K562 (cell line): ENCODE measurements at regions not wholly inside any gene's neighbourhood (a gene's known extent, or its start where the extent isn't known, plus 50 kb on each side); places are given as distances from the start of the nearest gene placed in this dataset.

ENCODE experiments used
- ATAC-seq: fragments of 200-7000 bp; cut with Tn5 transposase; 3 replicates; pipeline ENCODE4 v1.9.1; 2020; ENCODE audit warnings: moderate library complexity
- BruUV-seq: library from RNA; stranded (reverse); fragments of 400-500 nt; replicated peaks from 2 replicates; lab custom pipeline; 2021; lab: Mats Ljungman, UMichigan
- CTCF ChIA-PET: fragments of 300-600 bp; formaldehyde crosslinking; extraction: SDS; loops from one replicate; lab custom pipeline; 2021; ENCODE audit warnings: low intra/inter-chr PET ratio; lab: Yijun Ruan, JAX
- POLR2A ChIA-PET: fragments of 300-600, 350-650 bp; sonication (Branson Sonifier 250); formaldehyde crosslinking; extraction: SDS; loops from one replicate; lab custom pipeline; 2021; ENCODE audit warnings: antibody characterized with exemption, inconsistent platforms; lab: Yijun Ruan, JAX
- DNase-seq, 4 experiments: peaks; one replicate each; pipeline versions ENCODE4 v3.0.0 to v3.0.0-alpha.2; 2011 to 2018; ENCODE audit warnings: low spot score in 3 of 4, mixed read lengths in 3 of 4; ENCODE audit errors: extremely low read depth in 1 of 4
- FAIRE-seq: peaks from 2 replicates; lab custom pipeline; 2011; peaks lifted over from hg19 to GRCh38; lab: Jason Lieb, UNC
- H2AFZ ChIP-seq: 2 replicates; pipeline ENCODE4 v1.6.0; 2011; ENCODE audit warnings: low read depth, low read length, control low read depth, inconsistent platforms
- H3K27ac ChIP-seq: fragments of 200-600 bp; 3 replicates; pipeline ENCODE4 v1.8.0; 2011; ENCODE audit warnings: low read depth, mild to moderate bottlenecking, control low read depth, inconsistent platforms, low read length, moderate library complexity, mixed read lengths; ENCODE audit errors: extremely low read depth
- H3K27me3 ChIP-seq, 2 experiments: fragments of 300-600 bp in 1 of 2; 2 replicates in 1 of 2; 3 replicates in 1 of 2; pipeline versions ENCODE4 v1.6.0 to v1.8.0; 2011; ENCODE audit warnings: inconsistent platforms in 2 of 2, low read length in 2 of 2, mild to moderate bottlenecking in 1 of 2, mixed read lengths in 1 of 2, moderate library complexity in 1 of 2; ENCODE audit not compliant: control insufficient read depth in 2 of 2, insufficient read depth in 2 of 2
- H3K36me3 ChIP-seq: fragments of 300-600 bp; 3 replicates; pipeline ENCODE4 v1.8.0; 2011; ENCODE audit warnings: mild to moderate bottlenecking, low read length, inconsistent platforms; ENCODE audit not compliant: control insufficient read depth, insufficient read depth
- H3K4me1 ChIP-seq, 2 experiments: fragments of 200-600 bp in 1 of 2; replicated peaks in 1 of 2; 2 replicates in 1 of 2; 3 replicates in 1 of 2; pipeline versions ENCODE4 v1.5.1 to v1.8.0; 2011; ENCODE audit warnings: inconsistent platforms in 2 of 2, low read length in 2 of 2, mild to moderate bottlenecking in 1 of 2, mixed read lengths in 1 of 2, moderate library complexity in 1 of 2; ENCODE audit not compliant: control insufficient read depth in 2 of 2, insufficient read depth in 2 of 2
- H3K4me2 ChIP-seq: 2 replicates; pipeline ENCODE4 v1.6.1; 2011; ENCODE audit warnings: low read length, control low read depth, inconsistent platforms, mixed read lengths; ENCODE audit not compliant: insufficient read depth
- H3K4me3 ChIP-seq: fragments of 200-600 bp; sonication (generic), shearing (Covaris generic); 2 replicates; pipeline ENCODE4 v1.5.1; 2016; ENCODE audit warnings: control low read depth, inconsistent platforms
- H3K79me2 ChIP-seq: fragments of 200-600 bp; 3 replicates; pipeline ENCODE4 v1.8.0; 2011; ENCODE audit warnings: low read length, inconsistent platforms; ENCODE audit not compliant: control insufficient read depth, insufficient read depth
- H3K9ac ChIP-seq, 2 experiments: 2 replicates each; pipeline versions ENCODE4 v1.6.0 to v1.6.1; 2011; ENCODE audit warnings: low read depth in 2 of 2, low read length in 2 of 2, control low read depth in 1 of 2, inconsistent platforms in 1 of 2, mild to moderate bottlenecking in 1 of 2, mixed read lengths in 1 of 2; ENCODE audit not compliant: insufficient read depth in 1 of 2
- H3K9me1 ChIP-seq: one replicate; pipeline ENCODE4 v1.6.0; 2011; ENCODE audit warnings: inconsistent platforms, mild to moderate bottlenecking, low read length, moderate library complexity; ENCODE audit not compliant: control insufficient read depth, insufficient read depth
- H3K9me3 ChIP-seq: replicated peaks from 2 replicates; pipeline ENCODE4 v1.5.1; 2011; ENCODE audit warnings: low read depth, low read length, inconsistent platforms; ENCODE audit not compliant: control insufficient read depth, insufficient read depth
- H4K20me1 ChIP-seq: replicated peaks from 2 replicates; pipeline ENCODE4 v1.6.1; 2011; ENCODE audit warnings: low read length, inconsistent platforms, mixed read lengths; ENCODE audit not compliant: control insufficient read depth, insufficient read depth
- CEBPG ChIP-seq, 3 experiments: fragments of 200-800 bp in 1 of 3; sonication (Bioruptor generic) in 1 of 3; sonication (generic) in 1 of 3; formaldehyde crosslinking in 1 of 3; IDR thresholded peaks in 2 of 3; conservative IDR thresholded peaks in 1 of 3; 2 replicates each; pipeline versions ENCODE4 v1.6.1 to v1.8.0; 2016 to 2022; ENCODE audit warnings: missing compliant biosample characterization in 2 of 3, missing genetic modification characterization in 2 of 3, mild to moderate bottlenecking in 1 of 3, missing genetic modification reagents in 1 of 3
- CTBP1 ChIP-seq: fragments of 450-650 bp; IDR thresholded peaks from 2 replicates; pipeline ENCODE4 v1.6.1; 2016; ENCODE audit warnings: borderline replicate concordance
- ETV1 ChIP-seq: fragments of 450-650 bp; conservative IDR thresholded peaks from 2 replicates; pipeline ENCODE4 v1.6.1; 2016; ENCODE audit warnings: missing genetic modification characterization, control low read depth, low read depth, missing compliant biosample characterization
- ETV5 ChIP-seq: sonication (generic); formaldehyde crosslinking; IDR thresholded peaks from 2 replicates; pipeline ENCODE4 v1.4.0; 2020; ENCODE audit warnings: low read depth, mild to moderate bottlenecking, missing genetic modification reagents
- GABPB1 ChIP-seq: sonication (generic); formaldehyde crosslinking; IDR thresholded peaks from 2 replicates; pipeline ENCODE4 v1.8.0; 2022; ENCODE audit warnings: mild to moderate bottlenecking, missing genetic modification reagents
- HMG20A ChIP-seq: fragments of 450-650 bp; formaldehyde crosslinking; conservative IDR thresholded peaks from 2 replicates; pipeline ENCODE4 v1.4.0; 2020; ENCODE audit warnings: mild to moderate bottlenecking, mixed read lengths
- HMG20B ChIP-seq: fragments of 250-450 bp; sonication (Bioruptor Pico); IDR thresholded peaks from 2 replicates; pipeline ENCODE4 v1.5.0; 2021; ENCODE audit warnings: mild to moderate bottlenecking
- MEIS2 ChIP-seq: fragments of 450-650 bp; IDR thresholded peaks from 2 replicates; pipeline ENCODE4 v1.6.1; 2014; ENCODE audit warnings: mild to moderate bottlenecking; ENCODE audit not compliant: partially characterized antibody
- NFE2L1 ChIP-seq: fragments of 450-650 bp; IDR thresholded peaks from 2 replicates; pipeline ENCODE4 v1.6.1; 2016; ENCODE audit warnings: missing genetic modification characterization, low read depth, mild to moderate bottlenecking, missing compliant biosample characterization, moderate library complexity, borderline replicate concordance
- NR2C1 ChIP-seq, 2 experiments: fragments of 450-650 bp; IDR thresholded peaks; 2 replicates each; pipeline ENCODE4 v1.6.1; 2017; ENCODE audit warnings: mild to moderate bottlenecking in 2 of 2, antibody characterized with exemption in 1 of 2, inconsistent platforms in 1 of 2, missing compliant biosample characterization in 1 of 2, missing genetic modification characterization in 1 of 2
- POLR3A ChIP-seq: IDR thresholded peaks from 2 replicates; pipeline ENCODE4 v1.6.1; 2011; ENCODE audit warnings: borderline replicate concordance, mild to moderate bottlenecking, moderate library complexity; ENCODE audit not compliant: insufficient read length, insufficient read depth; ENCODE audit errors: extremely low read depth
- RBFOX2 ChIP-seq: fragments of 200-400 bp; formaldehyde crosslinking; IDR thresholded peaks from 2 replicates; pipeline ENCODE4 v1.6.1; 2017; ENCODE audit warnings: low read depth, mild to moderate bottlenecking, low read length, moderate library complexity
- SMAD4 ChIP-seq: fragments of 250-450 bp; sonication (Bioruptor Pico); conservative IDR thresholded peaks from 2 replicates; pipeline ENCODE4 v1.8.0; 2021; ENCODE audit warnings: inconsistent platforms, mild to moderate bottlenecking, moderate library complexity
- SPI1 ChIP-seq: IDR thresholded peaks from 2 replicates; pipeline ENCODE4 v1.6.1; 2011; ENCODE audit warnings: low read depth, low read length, control low read depth, borderline replicate concordance
- ZC3H8 ChIP-seq: fragments of 450-650 bp; IDR thresholded peaks from 2 replicates; pipeline ENCODE4 v1.6.1; 2017
- ZEB2 ChIP-seq: fragments of 450-650 bp; IDR thresholded peaks from 2 replicates; pipeline ENCODE4 v1.6.1; 2016
- ZNF124 ChIP-seq: sonication (generic); formaldehyde crosslinking; IDR thresholded peaks from 2 replicates; pipeline ENCODE4 v1.8.1; 2022; ENCODE audit warnings: missing genetic modification reagents
- ZNF347 ChIP-seq: fragments of 450-650 bp; formaldehyde crosslinking; IDR thresholded peaks from 2 replicates; pipeline ENCODE4 v1.4.0; 2020; ENCODE audit warnings: low read depth, mild to moderate bottlenecking, moderate library complexity
- ZNF561 ChIP-seq: fragments of 450-650 bp; formaldehyde crosslinking; conservative IDR thresholded peaks from 2 replicates; pipeline ENCODE4 v1.4.0; 2020; ENCODE audit warnings: mild to moderate bottlenecking, moderate library complexity
- ZNF586 ChIP-seq: fragments of 450-650 bp; formaldehyde crosslinking; conservative IDR thresholded peaks from 2 replicates; pipeline ENCODE4 v1.4.0; 2020; ENCODE audit warnings: mild to moderate bottlenecking, moderate library complexity
- ZNF766 ChIP-seq: fragments of 200-800 bp; sonication (Bioruptor generic); conservative IDR thresholded peaks from 2 replicates; pipeline ENCODE4 v1.6.1; 2016; ENCODE audit warnings: missing genetic modification characterization, missing compliant biosample characterization
- ZZZ3 ChIP-seq: fragments of 450-650 bp; IDR thresholded peaks from 2 replicates; pipeline ENCODE4 v1.6.1; 2016; ENCODE audit warnings: antibody characterized with exemption, mild to moderate bottlenecking, moderate library complexity
- WGBS: fragments of 100-300 bp; shearing (Covaris generic); methylation state at CpG from one replicate; pipeline ENCODE4 v1.1.6; 2016; ENCODE audit warnings: low coverage, mixed read lengths; ENCODE audit not compliant: insufficient coverage; ENCODE audit errors: missing lambda C conversion rate; 5-methylcytosine and 5-hydroxymethylcytosine counted together
- in situ Hi-C: fragments of 300-500 bp; cut with MboI; formaldehyde crosslinking; loops from 4 replicates; pipeline ENCODE4 v1.15.0; 2018; ENCODE audit warnings: inconsistent platforms, mixed read lengths
- intact Hi-C: fragments of 100-400 bp; cut with micrococcal nuclease; formaldehyde crosslinking; loops from 2 replicates; pipeline ENCODE4 v1.14.2; 2022

- TF ChIP-seq HMG20A (CRISPR knock-in tag) (no peak), ZC3H8 (no peak)
- TF ChIP-seq, all 486 proteins: peak for 0
Observed at GRCh38 chr1:116821763-116822162, 67.5 kb downstream of the CD2 start (continued).

GRCh38 chr1:116824631-116825206 is 70.5 kb downstream of the CD2 start:
- no TSS peak for BruUV-seq
- no peak for FAIRE-seq
- intact Hi-C loops = loop anchor here (5.0 kb wide), 1 partner anchor 88 kb away; no protein-coding TSS in a partner anchor
- TF ChIP-seq RBFOX2 (peak; percentile 33; the same call in 1 of the 2 replicates), SPI1 (peak; percentile 30; the same call in 1 of the 2 replicates), ZZZ3 (no peak), ETV1 (tag) (peak; percentile 64), ETV5 (peak; percentile 61; the same call in 1 of the 2 replicates), NFE2L1 (peak; percentile 25; the same call in 1 of the 2 replicates), MEIS2 (peak; percentile 77), GABPB1 (CRISPR knock-in tag) (0 out of 2 replicates have a peak, but pooled peaks have one; percentile 19), CEBPG (CRISPR knock-in tag; IDR thresholded peaks at IDR 0.05) (no peak), CEBPG (tag; conservative IDR thresholded peaks at IDR 0.05 in 1 of 2, IDR thresholded peaks at IDR 0.05 in 1 of 2) (peak in 1 of 2 experiments; percentile 66; a peak in 1 of 4 replicates), POLR3A (no peak), CTBP1 (0 out of 2 replicates have a peak, but pooled peaks have one; percentile 23), ZNF124 (CRISPR knock-in tag) (peak; percentile 37; the same call in 1 of the 2 replicates), ZEB2 (no peak), ZNF347 (no peak), ZNF586 (0 out of 2 replicates have a peak, but pooled peaks have one; percentile 60), ZNF561 (CRISPR knock-in tag) (no peak), ZNF766 (CRISPR knock-in tag) (0 out of 2 replicates have a peak, but pooled peaks have one; percentile 32), HMG20B (CRISPR knock-in tag) (no peak), SMAD4 (0 out of 2 replicates have a peak, but pooled peaks have one; percentile 15), NR2C1 (IDR thresholded peaks at IDR 0.05) (no peak), NR2C1 (tag; IDR thresholded peaks at IDR 0.05) (0 out of 2 replicates have a peak, but pooled peaks have one; percentile 19)

More at GRCh38 chr1:116824631-116825206, 70.5 kb downstream of the CD2 start:
- DNase-seq = peak in 1 of 4 experiments; percentile 46
- H3K9ac ChIP-seq = peak overlapping the region; percentile 6 to 79; a peak in 3 of 4 replicates
- no peaks in the 10 kb centered on the region for H3K36me3 ChIP-seq
- no peaks in the 10 kb centered on the region for H4K20me1 ChIP-seq
- H3K79me2 ChIP-seq = peaks cover 12% of the 10 kb centered on the region; the same call in 2 of the 3 replicates
- WGBS = 44% methylated on average over 5 of the region's 5 CpGs
- ChIA-PET CTCF (no interaction called here), POLR2A (interaction anchor here (0.7 to 1.3 kb wide), 5 partner anchors 10 to 549 kb away, joined by 3 to 7 read pairs (median 3); partner anchors contain the start of gene TTF2)
- H3K4me2 ChIP-seq = peak overlapping the region; percentile 88
- peaks cover 22 to 52% of the 10 kb centered on the region in 2 experiments for H3K4me1 ChIP-seq
- peak overlapping the region; percentile 94 for H3K27ac ChIP-seq
- H3K27me3 ChIP-seq = no peaks in the 10 kb centered on the region
- peaks cover 5% of the 10 kb centered on the region for H3K9me3 ChIP-seq
- peak overlapping the region; percentile 23 for H3K4me3 ChIP-seq
- H3K9me1 ChIP-seq = no peaks in the 10 kb centered on the region
- in situ Hi-C loops = loop anchor here (5.0 kb wide), 2 partner anchors 82 to 247 kb away; no protein-coding TSS in a partner anchor
- H2AFZ ChIP-seq = peak overlapping the region; percentile 88
- no peak for ATAC-seq
